ENCODE measurements at regions not wholly inside any gene's neighbourhood (a gene's known extent, or its start where the extent isn't known, plus 50 kb on each side); places are given as distances from the start of the nearest gene placed in this dataset.
"Not testable (repeated sequence)": the region's sequence is repeated elsewhere in the genome, so short reads cannot be mapped to it uniquely, and the experiment has no call there.

GRCh38 chr1:99544328-99544727, 101.6 kb upstream of the PALMD start:
- no peak for DNase-seq

- DNase-seq = no peak
Measured at GRCh38 chr1:99546432-99547416, 99.2 kb upstream of the PALMD start.

- no peak for DNase-seq
Measured at GRCh38 chr1:99548943-99549605, 96.8 kb upstream of the PALMD start.

- no peak for DNase-seq
Measured at GRCh38 chr1:99550198-99550597, 95.7 kb upstream of the PALMD start.

GRCh38 chr1:99551812-99552614, 93.9 kb upstream of the PALMD start:
- DNase-seq = no peak

- DNase-seq = no peak
Measured at GRCh38 chr1:99553301-99553700, 92.6 kb upstream of the PALMD start.

GRCh38 chr1:99553819-99554218, 92.1 kb upstream of the PALMD start:
- not testable (repeated sequence) for DNase-seq

- no peak for DNase-seq
Measured at GRCh38 chr1:99554727-99555126, 91.2 kb upstream of the PALMD start.

- no peak for DNase-seq
Measured at GRCh38 chr1:99557546-99558202, 88.2 kb upstream of the PALMD start.

GRCh38 chr1:99559166-99559565, 86.7 kb upstream of the PALMD start:
- DNase-seq = no peak

GRCh38 chr1:99560207-99561040, 85.5 kb upstream of the PALMD start:
- no peak for DNase-seq

GRCh38 chr1:99561952-99562351, 84.0 kb upstream of the PALMD start:
- no peak for DNase-seq

GRCh38 chr1:99565606-99566289, 80.2 kb upstream of the PALMD start:
- DNase-seq = no peak

GRCh38 chr1:99566290-99567021, 79.5 kb upstream of the PALMD start:
- DNase-seq = no peak

GRCh38 chr1:99570486-99571089, 75.3 kb upstream of the PALMD start:
- DNase-seq = no peak

- no peak for DNase-seq
Measured at GRCh38 chr1:99571092-99571734, 74.7 kb upstream of the PALMD start.

- no peak for DNase-seq
Measured at GRCh38 chr1:99573431-99574217, 72.3 kb upstream of the PALMD start.

- DNase-seq = no peak
Measured at GRCh38 chr1:99577313-99577712, 68.6 kb upstream of the PALMD start.
